ENCODE measurements at regions not wholly inside any gene's neighbourhood (a gene's known extent, or its start where the extent isn't known, plus 50 kb on each side); places are given as distances from the start of the nearest gene placed in this dataset.

DNA sequence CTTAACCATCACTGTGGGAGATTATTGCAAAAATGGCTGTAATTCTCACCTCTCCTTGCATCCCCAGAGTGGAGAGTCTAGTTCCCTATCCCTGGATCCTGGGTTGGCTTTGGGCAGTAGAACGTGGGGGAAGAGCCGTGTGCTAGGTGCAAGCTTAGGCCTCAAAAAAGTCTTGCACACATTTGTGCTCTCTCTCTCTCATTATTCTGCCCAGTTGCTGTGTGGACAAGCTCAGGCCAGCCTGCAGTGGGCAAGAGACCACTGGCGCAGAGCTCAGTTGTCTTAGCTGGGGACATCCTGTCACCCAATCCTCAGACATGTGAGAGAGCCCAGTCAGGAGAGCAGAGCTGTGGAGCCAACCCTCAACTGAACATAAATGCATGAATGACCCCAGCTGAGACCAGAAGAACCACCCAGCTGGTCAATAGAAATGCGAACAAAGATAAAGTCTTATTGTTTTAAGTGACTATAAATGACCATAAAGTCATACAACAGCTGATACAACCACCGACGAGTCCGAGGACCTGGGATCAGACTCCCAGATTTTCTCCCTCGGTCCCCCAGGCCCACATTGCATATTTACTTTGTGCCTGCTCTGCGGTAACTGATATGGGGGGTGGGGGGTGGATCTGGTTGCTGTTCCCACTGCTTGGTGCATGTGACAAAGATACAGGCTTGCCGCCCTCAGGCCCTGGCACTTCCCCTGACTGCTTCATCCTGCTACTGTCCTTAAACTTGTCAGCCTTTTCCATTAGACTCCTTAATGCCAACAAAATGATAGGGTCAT is 166.4 kb upstream of the MVB12B start (continued):
- TF ChIP-seq, protein P1, sequence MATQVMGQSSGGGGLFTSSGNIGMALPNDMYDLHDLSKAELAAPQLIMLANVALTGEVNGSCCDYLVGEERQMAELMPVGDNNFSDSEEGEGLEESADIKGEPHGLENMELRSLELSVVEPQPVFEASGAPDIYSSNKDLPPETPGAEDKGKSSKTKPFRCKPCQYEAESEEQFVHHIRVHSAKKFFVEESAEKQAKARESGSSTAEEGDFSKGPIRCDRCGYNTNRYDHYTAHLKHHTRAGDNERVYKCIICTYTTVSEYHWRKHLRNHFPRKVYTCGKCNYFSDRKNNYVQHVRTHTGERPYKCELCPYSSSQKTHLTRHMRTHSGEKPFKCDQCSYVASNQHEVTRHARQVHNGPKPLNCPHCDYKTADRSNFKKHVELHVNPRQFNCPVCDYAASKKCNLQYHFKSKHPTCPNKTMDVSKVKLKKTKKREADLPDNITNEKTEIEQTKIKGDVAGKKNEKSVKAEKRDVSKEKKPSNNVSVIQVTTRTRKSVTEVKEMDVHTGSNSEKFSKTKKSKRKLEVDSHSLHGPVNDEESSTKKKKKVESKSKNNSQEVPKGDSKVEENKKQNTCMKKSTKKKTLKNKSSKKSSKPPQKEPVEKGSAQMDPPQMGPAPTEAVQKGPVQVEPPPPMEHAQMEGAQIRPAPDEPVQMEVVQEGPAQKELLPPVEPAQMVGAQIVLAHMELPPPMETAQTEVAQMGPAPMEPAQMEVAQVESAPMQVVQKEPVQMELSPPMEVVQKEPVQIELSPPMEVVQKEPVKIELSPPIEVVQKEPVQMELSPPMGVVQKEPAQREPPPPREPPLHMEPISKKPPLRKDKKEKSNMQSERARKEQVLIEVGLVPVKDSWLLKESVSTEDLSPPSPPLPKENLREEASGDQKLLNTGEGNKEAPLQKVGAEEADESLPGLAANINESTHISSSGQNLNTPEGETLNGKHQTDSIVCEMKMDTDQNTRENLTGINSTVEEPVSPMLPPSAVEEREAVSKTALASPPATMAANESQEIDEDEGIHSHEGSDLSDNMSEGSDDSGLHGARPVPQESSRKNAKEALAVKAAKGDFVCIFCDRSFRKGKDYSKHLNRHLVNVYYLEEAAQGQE (IDR thresholded peaks at IDR 0.05; ENCODE audit: unreplicated experiment) = no peak
- TF ChIP-seq EZH2 (IDR thresholded peaks at IDR 0.05; ENCODE audit: low read depth, unreplicated experiment) = no peak
- no peak for TF ChIP-seq POLR2AphosphoS5 (IDR thresholded peaks at IDR 0.05; ENCODE audit: low read depth)
- no peak for TF ChIP-seq STAT1 (IDR thresholded peaks at IDR 0.05; ENCODE audit: unreplicated experiment)
- TF ChIP-seq CTCF (conservative IDR thresholded peaks at IDR 0.05; ENCODE audit: low read depth in 2 of 2) = no peak
- TF ChIP-seq, protein P2, sequence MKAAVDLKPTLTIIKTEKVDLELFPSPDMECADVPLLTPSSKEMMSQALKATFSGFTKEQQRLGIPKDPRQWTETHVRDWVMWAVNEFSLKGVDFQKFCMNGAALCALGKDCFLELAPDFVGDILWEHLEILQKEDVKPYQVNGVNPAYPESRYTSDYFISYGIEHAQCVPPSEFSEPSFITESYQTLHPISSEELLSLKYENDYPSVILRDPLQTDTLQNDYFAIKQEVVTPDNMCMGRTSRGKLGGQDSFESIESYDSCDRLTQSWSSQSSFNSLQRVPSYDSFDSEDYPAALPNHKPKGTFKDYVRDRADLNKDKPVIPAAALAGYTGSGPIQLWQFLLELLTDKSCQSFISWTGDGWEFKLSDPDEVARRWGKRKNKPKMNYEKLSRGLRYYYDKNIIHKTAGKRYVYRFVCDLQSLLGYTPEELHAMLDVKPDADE (IDR thresholded peaks at IDR 0.05) = no peak

GRCh38 chr9:126160854-126161329 is 165.7 kb upstream of the MVB12B start:
- H3K4me1 ChIP-seq (ENCODE audit: insufficient read depth) = peaks cover 8% of the 10 kb centered on the region; the same call in 1 of the 2 replicates
- ATAC-seq (no peak), DNase-seq (ENCODE audit: low spot score) (no peak)
- Mint-ChIP-seq H3K27ac (no peak overlapping the region), H3K36me3 (ENCODE audit: low read depth) (no peaks in the 10 kb centered on the region), H3K27me3 (ENCODE audit: insufficient read depth, low read depth, poor library complexity) (peaks cover 9% of the 10 kb centered on the region), H3K4me1 (peaks cover 24% of the 10 kb centered on the region), H3K9me3 (no peaks in the 10 kb centered on the region), H3K4me3 (no peak overlapping the region)
- H3K36me3 ChIP-seq (ENCODE audit: insufficient read depth) = no peaks in the 10 kb centered on the region
- no peaks in the 10 kb centered on the region for H3K79me2 ChIP-seq (replicated peaks; ENCODE audit: insufficient read depth)
- no peaks in the 10 kb centered on the region for H3K27me3 ChIP-seq (ENCODE audit: insufficient read depth)
- H3K9me2 ChIP-seq (ENCODE audit: insufficient read depth) = no peaks in the 10 kb centered on the region
- no peaks in the 10 kb centered on the region for H3F3A ChIP-seq (replicated peaks; ENCODE audit: low read depth)
- H4K20me1 ChIP-seq (replicated peaks; ENCODE audit: insufficient read depth) = no peaks in the 10 kb centered on the region
- no peak overlapping the region for H2AFZ ChIP-seq
- H3K4me3 ChIP-seq = no peak overlapping the region
- no peak overlapping the region for H3K4me2 ChIP-seq
- H3K27ac ChIP-seq (ENCODE audit: low read depth) = no peak overlapping the region
- TF ChIP-seq ZNF331 (CRISPR knock-in tag; IDR thresholded peaks at IDR 0.05; ENCODE audit: low read depth) (no peak), JUNB (IDR thresholded peaks at IDR 0.05; ENCODE audit: unreplicated experiment) (no peak), CREB1 (CRISPR knock-in tag; IDR thresholded peaks at IDR 0.05; ENCODE audit: low read depth) (no peak), STAT1 (IDR thresholded peaks at IDR 0.05; ENCODE audit: unreplicated experiment) (no peak), ZNF114 (CRISPR knock-in tag; IDR thresholded peaks at IDR 0.05) (no peak), NANOG (IDR thresholded peaks at IDR 0.05; ENCODE audit: borderline replicate concordance) (no peak), EZH2 (IDR thresholded peaks at IDR 0.05; ENCODE audit: low read depth, unreplicated experiment) (no peak), CTCF (conservative IDR thresholded peaks at IDR 0.05; ENCODE audit: low read depth in 2 of 2) (no peak)
- TF ChIP-seq, protein P2 (IDR thresholded peaks at IDR 0.05) = no peak

Measured in GM23338 (cell line).